GM19438 (cell line): ENCODE measurements at regions not wholly inside any gene's neighbourhood (a gene's known extent, or its start where the extent isn't known, plus 50 kb on each side); places are given as distances from the start of the nearest gene placed in this dataset.
"Not testable (repeated sequence)": the region's sequence is repeated elsewhere in the genome, so short reads cannot be mapped to it uniquely, and the experiment has no call there.

Experiments used
- ATAC-seq: cut with Tn5 transposase; IDR thresholded peaks from one replicate; pipeline ENCODE4 v1.9.1; 2021; ENCODE audit warnings: low read depth; ENCODE audit not compliant: unreplicated experiment

DNA sequence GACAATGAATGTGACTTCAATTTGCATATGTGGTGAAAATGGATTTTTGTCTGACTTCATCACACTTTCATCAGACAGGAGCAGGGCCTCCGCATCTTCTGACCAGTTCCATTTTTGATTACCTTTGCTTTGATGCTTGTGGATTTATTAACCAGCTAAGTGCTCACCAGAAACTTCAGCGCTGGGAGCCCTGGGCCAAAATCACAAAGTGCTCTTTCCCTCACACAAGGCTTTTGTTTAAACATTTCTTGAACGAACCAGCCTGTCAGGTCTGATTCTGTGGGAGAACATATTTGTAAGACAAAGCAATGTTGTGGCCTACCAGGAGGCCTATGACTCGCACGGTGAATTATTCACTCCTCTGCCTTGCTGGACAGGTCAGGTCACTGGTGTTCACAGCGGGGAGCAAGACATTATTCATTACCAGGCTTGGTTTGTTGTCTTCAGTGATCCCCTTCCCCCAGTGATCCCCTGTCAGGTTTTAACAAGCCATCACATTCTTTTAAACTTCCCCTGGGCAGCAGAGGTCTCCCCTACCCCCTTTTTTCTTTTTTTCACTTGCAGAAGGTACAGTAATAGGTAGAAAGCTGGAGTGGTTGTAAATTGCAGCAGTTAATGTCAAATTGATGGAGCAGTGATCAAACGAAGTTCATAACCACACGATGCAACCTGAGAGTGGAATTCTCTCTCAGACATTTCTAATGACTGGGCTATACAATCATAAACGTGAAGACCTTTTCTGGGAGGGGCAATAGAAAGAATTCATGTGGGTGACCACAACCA lies 167.5 kb upstream of the PRICKLE1 start:
- ATAC-seq, result peak; percentile 54

DNA sequence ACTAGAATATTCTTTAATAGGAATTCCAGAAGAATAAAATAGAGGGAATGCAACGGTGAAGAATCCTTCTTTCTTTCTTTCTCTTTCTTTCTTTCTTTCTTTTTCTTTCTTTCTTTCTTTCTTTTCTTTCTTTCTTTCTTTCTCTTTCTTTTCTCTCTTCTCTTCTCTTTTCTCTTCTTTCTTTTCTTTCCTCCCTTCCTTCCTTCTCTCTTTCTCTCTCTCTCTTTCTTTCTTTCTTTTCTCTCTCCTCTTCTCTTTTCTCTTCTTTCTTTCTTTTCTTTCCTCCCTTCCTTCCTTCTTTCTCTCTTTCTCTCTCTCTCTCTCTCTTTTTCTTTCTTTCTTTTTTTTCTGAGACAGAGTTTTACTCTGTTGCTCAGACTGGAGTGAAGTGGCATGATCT lies 160.8 kb upstream of the PRICKLE1 start:
- ATAC-seq, result no peak

DNA sequence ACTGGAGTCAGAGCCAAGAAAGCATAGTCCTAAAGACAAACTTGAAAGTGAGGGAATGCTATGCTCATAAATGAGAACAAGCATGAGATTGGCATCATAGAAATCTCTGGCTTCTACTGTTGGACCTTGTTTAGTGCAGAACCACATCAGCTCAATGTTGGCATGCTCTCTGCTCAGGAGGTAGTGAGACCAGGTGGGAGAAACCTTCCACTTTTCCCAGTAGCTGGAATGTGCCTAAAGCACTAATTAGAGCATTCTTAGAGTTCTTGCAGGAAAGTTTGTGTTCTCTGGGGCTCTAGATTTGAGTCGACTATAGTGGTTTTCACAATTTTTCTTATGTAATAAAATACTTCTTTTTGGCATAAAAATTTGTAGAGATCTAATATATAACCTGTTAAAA lies 159.7 kb upstream of the PRICKLE1 start:
- no peak for ATAC-seq

DNA sequence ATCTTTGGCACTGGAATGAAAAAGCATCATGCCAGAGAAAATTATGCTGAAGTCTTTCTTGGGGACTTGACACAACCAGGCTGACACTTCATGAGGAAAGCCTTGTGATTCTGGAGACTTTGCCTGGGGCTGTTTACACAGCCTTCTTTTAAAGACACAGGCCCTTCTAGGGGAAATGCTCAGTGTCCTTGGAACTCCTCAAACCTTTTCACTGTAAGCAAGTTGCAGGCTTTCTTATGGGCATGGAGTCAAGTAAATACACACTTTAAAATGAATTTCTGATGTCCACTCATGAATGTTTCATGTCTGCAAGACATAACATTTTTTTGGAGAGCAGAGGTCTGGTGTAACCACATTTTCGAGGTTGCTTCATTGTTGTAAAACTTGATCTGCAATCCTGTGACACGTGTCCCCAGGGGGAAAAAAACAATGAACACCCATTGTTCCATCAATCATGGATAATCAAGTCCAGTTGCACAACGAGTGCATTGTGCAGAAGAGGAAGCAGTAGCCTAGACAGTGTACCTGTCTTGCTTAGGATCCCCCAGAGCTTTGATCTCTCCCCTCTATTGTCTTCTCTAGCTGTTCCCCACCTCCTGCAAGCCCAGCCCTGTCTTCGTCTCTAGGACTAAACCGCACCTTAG lies 155.1 kb upstream of the PRICKLE1 start:
- no peak for ATAC-seq

DNA sequence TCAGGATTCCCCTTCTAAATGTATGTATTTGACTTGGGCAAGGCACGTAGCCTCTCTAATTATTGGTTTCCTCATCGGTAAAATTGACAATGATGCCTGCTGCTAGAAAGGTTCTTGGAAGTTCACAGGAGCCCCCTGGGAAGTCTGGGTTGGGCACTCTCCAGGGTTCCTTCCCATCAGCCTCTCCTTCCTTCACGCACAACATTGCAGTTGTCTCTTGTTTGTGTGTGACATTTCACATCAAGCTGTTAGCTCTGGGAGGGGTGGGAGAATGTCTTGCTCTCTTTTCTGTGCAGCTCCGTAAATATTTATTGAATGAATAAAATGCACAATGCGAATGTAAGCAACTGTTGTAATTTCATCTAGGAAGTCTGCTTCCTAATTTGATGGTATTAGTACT lies 153.2 kb upstream of the PRICKLE1 start:
- ATAC-seq, result no peak

DNA sequence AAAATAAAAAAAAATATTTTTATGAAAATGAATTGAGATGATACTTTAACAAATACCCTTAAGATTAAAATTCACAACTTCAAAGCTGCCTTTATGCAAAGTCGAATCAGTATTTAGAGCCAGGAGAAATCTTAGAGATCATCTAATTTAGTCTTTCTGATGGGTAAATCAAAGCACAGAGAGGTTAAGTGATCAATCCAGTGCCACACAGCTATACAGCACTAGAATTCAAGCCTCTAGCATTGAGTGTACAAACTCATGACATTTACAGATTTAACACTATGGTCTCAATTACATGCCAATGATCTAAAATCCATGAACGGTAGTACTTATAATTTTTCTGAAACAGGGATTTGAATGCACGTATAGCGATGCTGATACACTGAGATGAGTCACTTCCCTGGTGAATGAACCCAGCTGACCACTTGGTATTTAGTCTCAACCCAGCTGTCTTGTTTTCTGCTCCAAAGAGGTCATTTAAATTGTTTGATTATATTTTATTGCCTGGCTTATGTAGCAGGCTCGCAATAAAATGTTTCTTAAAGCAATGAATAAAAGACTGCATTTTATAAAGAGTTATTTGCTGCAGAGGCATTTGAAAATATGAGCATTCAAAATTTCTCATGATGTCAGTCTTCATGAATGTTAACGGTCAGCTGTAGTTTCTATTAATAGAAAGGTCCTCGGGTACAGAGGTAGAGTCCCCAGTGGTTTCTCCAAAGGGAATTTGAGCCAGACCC lies 152.4 kb upstream of the PRICKLE1 start:
- ATAC-seq, result no peak

DNA sequence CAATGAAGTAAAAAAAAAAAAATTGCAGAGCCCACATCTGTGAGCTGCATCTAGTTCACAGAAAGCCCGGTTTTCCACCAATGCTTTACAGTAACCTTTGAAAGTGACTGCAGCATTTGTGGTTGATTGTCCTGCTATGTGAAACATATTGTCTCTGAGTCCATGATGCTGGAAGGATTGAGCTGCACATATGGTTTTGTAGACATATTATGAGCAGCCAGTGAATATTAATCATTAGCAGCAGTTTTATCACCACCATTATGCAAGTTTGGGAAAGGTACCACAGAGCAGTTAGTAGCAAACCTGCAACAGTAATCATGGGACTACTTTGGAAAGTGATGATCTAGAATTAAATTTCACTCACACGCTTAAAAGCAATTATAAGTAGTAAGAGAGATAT lies 151.5 kb upstream of the PRICKLE1 start:
- no peak for ATAC-seq

DNA sequence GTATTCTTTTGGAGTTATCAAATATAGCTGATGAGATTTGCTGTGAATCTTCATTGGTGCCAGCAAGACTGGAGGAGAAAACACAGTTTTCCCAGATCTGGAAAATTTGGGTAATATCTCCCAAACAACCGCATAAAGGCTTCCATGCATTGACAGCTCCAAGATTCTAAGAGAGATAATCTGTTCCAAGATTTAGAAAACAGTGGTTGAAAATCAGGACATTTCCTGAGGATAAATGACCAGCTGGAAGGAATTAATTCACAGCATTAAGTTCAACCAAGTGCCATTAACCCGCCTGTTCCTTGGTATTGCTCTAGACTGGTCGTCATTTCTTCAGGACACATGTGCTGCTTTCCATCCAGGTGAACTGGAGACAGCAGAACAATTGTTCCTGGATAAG lies 147.9 kb upstream of the PRICKLE1 start:
- ATAC-seq, result no peak

DNA sequence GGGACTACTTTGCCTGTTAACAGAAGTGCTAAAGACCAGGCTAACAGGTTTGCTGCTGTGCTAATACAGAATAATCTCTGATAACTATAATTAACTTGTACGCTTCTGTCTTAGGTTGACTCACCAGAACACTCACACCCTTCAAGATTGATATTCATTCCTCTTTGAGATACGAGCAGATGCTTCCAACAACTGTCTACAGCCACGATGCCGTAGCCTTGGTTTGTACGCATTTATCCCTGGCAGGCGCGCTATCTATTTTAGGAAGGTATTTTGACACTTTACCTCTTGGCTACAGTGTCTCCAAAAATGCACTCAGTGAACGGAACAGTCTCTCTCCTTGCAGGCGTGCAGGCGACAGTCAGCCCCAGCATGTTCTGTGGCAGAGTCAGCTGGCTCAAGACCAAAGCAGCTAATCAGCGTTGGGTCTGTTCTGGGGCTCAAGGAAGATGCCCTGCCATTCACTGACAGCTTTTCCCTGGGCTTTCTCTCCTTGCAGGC lies 146.4 kb upstream of the PRICKLE1 start:
- no peak for ATAC-seq

DNA sequence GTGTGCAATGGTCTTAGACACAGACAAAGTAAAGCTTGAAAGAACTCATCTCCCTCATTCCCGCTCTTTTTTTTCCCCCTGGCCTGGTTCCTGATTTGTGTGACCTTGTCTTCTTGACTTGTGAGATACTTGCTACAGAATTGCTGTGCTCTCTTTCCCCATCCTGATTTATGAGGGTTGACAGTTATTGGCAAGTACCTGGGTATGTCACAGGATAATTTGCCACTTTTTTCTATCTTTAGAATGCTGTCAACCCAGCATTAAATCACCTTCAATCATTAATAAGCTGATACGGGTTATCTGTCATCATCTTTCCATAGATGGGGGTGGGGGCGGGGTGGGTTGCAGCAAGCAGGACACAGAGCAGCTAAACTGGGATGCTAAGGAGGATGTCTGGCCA lies 144.4 kb upstream of the PRICKLE1 start:
- ATAC-seq, result no peak

DNA sequence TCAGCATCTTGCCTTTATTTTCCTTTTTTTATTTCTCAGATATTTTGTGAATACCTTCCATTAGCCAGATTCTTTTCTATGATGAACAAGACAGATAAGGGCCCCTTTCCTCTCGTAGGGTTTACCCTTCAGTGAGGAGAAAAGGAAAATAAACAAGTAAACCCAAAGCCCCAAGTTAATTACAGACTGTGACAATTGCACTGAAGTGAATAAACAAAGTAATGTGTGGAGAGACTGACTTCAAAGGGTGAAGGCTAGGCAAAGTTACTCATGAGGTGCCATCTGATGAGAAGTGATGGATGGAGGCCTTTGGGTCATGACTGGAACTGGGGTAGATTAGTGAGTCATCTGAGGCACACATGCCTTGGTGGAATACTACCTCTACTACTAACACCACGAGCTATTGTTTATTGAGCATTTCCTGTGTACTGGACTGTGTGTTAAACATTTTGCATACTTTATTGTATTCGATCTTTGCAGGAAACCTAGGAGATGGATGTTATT lies 143.4 kb upstream of the PRICKLE1 start:
- no peak for ATAC-seq

DNA sequence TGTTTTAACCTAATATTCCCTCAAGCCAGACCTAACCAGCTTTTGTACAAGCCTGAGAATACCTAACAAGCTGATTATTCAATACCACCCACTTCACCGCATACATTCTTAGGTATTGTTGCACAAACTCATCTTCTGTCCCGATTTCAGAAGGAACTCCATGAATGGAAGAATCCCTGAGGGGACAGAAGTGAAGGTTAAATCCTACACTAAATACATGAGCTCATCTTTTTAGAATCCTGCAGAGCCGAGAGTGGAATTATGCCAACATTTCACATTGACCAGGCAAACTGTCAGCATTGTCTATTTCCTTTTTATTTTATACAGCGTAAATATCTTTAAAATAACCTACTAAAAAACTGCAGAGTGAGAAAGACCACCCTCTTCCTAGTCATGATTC lies 140.7 kb upstream of the PRICKLE1 start:
- ATAC-seq, result no peak

DNA sequence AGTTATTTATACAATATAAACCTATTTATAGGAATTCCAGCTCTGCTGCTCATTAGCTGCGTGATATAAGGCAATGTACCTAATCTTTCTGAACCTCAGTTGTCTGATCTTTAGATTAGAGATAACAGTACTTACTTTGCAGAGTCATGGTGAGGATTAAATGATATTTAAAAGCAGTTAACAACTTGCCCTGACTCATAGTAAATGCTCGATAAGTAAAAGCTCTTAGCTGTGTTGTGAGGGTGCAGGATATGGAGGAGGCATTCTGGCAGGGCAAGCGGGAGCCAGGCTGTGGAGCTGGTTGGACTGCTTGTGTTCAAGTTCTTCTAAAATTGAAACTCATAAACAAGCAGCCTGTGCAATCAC lies 140.0 kb upstream of the PRICKLE1 start:
- no peak for ATAC-seq

DNA sequence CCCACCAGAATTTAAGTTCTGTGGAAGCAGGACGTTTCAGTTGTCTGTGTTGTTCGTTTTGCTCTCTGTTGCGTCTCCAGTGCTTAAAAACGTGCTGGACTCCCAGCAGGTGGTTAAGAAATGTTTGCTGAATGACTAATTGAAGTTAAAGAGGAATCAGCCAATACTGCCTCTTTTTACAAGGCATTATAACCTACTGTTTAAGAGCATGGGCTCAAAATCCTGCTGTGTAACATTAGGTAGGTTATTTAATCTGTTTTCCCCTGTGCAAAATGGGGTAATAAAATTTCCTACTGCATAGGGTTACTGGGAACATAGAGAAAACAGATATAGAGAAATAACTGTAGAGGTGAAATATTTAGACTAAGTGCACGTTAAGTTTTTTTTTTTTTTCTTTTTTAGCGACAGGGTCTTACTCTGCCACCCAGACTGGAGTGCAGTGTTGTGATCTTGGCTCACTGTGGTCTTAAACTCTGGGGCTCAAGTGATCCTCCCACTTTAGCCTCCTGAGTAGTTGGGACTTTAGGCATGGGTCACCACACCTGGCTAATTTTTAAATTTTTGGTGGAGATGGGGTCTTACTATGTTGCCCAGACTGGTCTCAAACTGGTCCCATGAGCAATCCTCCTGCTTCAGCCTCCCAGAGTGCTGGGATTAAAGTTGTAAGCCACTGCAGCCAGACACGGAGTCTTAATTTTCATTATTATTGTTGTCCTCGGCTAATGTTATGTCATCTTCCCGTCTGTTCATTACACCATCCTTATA lies 139.4 kb upstream of the PRICKLE1 start:
- ATAC-seq, result no peak

DNA sequence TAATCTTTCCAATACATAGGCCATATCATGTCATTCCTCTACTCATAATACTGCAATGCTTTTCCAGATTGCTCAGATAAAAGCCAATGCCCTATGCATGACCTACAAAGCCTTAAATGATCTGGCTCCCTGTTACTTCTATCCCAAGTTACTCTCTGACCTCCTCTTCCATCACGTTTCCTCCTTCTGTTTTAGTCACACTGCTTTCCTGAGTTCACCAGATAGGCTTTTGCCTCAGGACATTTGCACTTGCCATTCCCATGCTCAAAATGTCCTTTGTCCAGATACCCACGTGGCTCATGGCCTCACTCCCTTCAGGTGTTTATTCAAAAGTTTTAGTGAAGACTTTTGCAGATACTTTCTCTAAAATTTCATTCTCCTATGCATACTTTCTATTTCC lies 138.7 kb upstream of the PRICKLE1 start:
- ATAC-seq, result no peak

DNA sequence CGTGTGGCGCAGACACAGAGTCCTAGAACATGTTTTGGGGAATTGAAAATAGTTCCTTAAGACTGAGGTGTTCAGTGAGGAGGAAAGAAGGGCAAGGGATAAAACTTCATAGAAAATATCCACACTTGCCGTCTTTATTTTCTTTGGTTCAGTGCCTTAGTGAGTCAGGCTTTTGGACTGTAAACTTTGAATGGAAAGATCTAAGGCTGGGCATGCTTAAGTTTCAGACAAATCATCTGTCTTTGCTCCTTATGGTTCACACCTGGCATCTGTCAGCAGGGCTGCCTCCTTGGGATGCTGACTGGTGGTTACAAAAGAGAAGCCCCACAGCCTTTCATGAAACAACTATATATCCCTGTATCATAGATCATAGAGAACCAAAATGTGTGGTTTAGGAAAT lies 136.3 kb upstream of the PRICKLE1 start:
- ATAC-seq, result no peak

DNA sequence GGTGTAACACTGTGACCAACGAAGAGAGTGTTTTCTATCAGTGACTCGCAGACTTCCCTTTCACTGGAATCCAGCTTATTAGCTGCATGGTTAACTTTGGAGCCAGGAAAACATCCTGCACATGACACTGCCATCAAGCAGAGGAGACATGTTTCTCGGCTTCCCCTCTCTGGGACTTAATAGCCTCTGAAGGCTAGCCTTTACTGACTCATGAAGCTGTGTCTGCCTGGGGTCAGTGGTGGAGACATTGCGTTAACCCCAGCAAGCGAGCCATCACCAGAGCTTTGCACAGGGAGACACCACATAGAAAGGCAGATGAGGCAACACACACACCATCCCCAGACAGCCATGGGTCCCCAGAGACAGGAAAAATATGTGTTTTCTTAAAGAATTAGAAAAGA lies 126.9 kb upstream of the PRICKLE1 start:
- ATAC-seq, result no peak

DNA sequence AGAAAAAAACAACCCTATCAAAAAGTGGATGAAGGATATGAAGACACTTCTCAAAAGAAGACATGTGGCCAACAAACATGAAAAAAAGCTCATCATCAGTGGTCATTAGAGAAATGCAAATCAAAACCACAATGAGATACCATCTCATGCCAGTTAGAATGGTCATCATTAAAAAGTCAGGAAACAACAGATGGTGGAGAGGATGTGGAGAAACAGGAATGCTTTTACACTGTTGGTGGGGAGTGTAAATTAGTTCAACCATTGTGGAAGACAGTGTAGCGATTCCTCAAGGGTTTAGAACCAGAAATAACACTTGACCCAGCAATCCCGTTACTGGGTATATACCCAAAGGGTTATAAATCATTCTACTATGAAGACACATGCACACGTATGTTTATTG lies 124.0 kb upstream of the PRICKLE1 start:
- ATAC-seq, result not testable (repeated sequence)

DNA sequence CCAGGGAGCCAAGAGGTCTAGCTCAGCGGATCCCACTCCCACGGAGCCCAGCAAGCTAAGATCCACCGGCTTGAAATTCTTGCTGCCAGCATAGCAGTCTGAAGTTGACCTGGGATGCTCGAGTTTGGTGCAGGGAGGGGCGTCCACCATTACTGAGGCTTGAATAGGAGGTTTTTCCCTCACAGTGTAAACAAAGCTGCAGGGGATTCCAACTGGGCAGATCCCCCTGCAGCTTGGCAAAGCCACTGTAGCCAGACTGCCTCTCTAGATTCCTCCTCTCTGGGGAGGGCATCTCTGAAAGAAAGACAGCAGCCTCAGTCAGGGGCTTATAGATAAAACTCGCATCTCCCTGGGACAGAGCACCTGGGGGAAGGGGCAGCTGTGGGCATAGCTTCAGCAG lies 118.8 kb upstream of the PRICKLE1 start:
- not testable (repeated sequence) for ATAC-seq

DNA sequence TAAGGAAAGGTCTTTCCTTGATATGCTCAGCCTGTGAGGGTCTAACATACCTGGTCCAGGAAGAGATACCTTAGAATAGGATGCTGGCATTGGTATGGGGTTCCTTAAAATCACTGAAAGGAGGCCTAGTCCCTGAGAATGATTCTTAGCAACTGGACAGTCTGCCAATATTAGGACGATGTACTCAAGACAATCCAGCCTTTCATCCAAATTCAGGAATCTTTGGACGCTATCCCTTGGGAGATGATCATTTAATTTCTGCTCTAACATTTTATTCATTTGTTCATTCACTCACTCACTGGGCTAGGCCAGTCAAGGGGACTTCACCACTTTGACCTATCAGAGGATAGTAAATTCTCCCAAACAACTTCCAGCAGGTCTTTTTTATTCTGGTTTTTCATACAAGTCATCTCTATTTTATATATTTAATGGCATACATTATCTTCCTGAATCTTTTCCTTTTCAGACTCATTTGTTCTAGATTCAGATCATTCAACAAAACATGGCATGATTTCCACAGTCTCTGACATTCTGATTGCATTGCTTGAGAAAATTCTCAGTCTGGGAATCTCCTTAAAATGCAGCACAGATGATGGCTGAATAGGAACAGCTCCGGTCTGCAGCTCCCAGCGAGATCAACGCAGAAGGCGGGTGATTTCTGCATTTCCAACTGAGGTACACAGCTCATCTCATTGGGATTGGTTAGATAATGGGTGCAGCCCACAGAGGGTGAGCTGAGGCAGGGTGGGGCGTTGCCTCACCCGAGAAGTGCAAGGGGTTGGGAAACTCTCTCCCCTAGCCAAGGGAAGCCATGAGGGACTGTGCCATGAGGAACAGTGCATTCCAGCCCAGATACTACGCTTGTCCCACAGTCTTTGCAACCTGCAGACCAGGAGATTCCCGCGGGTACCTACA lies 118.0 kb upstream of the PRICKLE1 start:
- ATAC-seq, result no peak
